Skeletal muscle satellite cell (primary cell): ENCODE measurements at regions not wholly inside any gene's neighbourhood (a gene's known extent, or its start where the extent isn't known, plus 50 kb on each side); places are given as distances from the start of the nearest gene placed in this dataset.
"Not testable (repeated sequence)": the region's sequence is repeated elsewhere in the genome, so short reads cannot be mapped to it uniquely, and the experiment has no call there.

ENCODE experiments used
- H3K27me3 ChIP-seq: 2 replicates; pipeline ENCODE4 v1.7.0; 2013; ENCODE audit warnings: low read length; ENCODE audit not compliant: control insufficient read depth, insufficient read depth
- H3K36me3 ChIP-seq: 2 replicates; pipeline ENCODE4 v1.7.0; 2013; ENCODE audit warnings: mild to moderate bottlenecking, control low read depth, low read length; ENCODE audit not compliant: insufficient read depth
- H3K4me1 ChIP-seq: 2 replicates; pipeline ENCODE4 v1.7.0; 2013; ENCODE audit warnings: low read length; ENCODE audit not compliant: control insufficient read depth, insufficient read depth
- H3K4me2 ChIP-seq: 2 replicates; pipeline ENCODE4 v1.7.0; 2013; ENCODE audit warnings: mild to moderate bottlenecking, low read length
- H3K4me3 ChIP-seq: 2 replicates; pipeline ENCODE4 v1.7.0; 2013; ENCODE audit warnings: low read length
- H3K9ac ChIP-seq: 2 replicates; pipeline ENCODE4 v1.7.0; 2013; ENCODE audit warnings: mild to moderate bottlenecking, low read depth, low read length, moderate library complexity
- H3K9me3 ChIP-seq: replicated peaks from 2 replicates; pipeline ENCODE4 v1.7.0; 2013; ENCODE audit warnings: mild to moderate bottlenecking, control low read depth, low read length

- H3K9me3 ChIP-seq, result peaks cover 2% of the 10 kb centered on the region
- no peak overlapping the region for H3K9ac ChIP-seq
- no peaks in the 10 kb centered on the region for H3K36me3 ChIP-seq
- no peaks in the 10 kb centered on the region for H3K27me3 ChIP-seq
- no peak overlapping the region for H3K4me3 ChIP-seq
- H3K4me1 ChIP-seq, result no peaks in the 10 kb centered on the region
- no peak overlapping the region for H3K4me2 ChIP-seq
These were observed 863.9 kb downstream of the STPG2 start for GRCh38 chr4:97279391-97279790.

- no peak overlapping the region for H3K4me2 ChIP-seq
- no peaks in the 10 kb centered on the region for H3K36me3 ChIP-seq
- H3K4me1 ChIP-seq, result no peaks in the 10 kb centered on the region
- no peak overlapping the region for H3K9ac ChIP-seq
- H3K9me3 ChIP-seq, result no peaks in the 10 kb centered on the region
- H3K27me3 ChIP-seq, result no peaks in the 10 kb centered on the region
- H3K4me3 ChIP-seq, result no peak overlapping the region
These were observed 842.7 kb downstream of the STPG2 start for GRCh38 chr4:97300561-97300960.

GRCh38 chr4:97305351-97305750, 837.9 kb downstream of the STPG2 start:
- no peak overlapping the region for H3K4me2 ChIP-seq
- no peak overlapping the region for H3K9ac ChIP-seq
- H3K9me3 ChIP-seq, result no peaks in the 10 kb centered on the region
- H3K36me3 ChIP-seq, result no peaks in the 10 kb centered on the region
- no peaks in the 10 kb centered on the region for H3K4me1 ChIP-seq
- H3K27me3 ChIP-seq, result no peaks in the 10 kb centered on the region
- H3K4me3 ChIP-seq, result no peak overlapping the region

DNA sequence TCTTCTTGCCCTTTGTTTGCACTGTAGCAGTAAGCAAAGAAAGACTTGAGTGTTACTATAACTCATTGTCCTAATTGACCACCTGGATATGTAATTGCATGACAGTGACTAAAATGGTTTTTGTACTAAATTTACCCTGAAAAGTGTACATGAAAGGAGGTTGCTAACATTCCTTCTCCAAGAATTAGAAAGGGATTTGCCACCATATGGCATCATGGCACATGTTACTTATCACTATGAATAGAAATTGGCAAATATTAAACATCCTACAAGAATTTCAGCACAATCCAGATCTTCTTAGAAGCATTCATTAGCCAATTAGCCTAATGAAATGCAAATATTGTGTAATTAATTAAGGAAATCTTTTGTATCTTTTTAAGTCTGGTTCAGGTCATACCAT, 834.2 kb downstream of the STPG2 start:
- no peaks in the 10 kb centered on the region for H3K4me1 ChIP-seq

DNA sequence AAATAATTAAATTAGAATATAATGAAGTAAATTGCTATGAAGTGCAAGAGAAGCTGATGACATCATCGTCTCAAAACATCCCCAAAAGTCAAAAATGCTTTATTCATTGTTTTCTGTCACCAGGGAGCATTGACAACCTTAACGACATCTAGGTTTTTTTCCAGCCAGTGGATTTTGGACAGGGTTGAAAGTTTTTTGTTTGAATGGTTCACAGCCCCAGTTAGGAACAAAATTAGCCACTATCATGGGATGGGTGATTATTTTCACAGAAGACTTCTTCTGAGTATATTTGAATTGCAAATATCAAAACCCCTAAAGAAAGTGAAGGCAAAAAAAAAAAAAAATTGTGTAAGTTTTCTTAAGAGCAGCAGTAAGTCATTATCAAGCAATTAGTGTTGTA, 826.1 kb downstream of the STPG2 start:
- Histone ChIP-seq H3K4me3 (no peak overlapping the region), H3K9me3 (peaks cover 2% of the 10 kb centered on the region), H3K4me1 (no peaks in the 10 kb centered on the region), H3K36me3 (no peaks in the 10 kb centered on the region), H3K9ac (no peak overlapping the region), H3K27me3 (no peaks in the 10 kb centered on the region), H3K4me2 (no peak overlapping the region)

More for the DNA sequence above, 834.2 kb downstream of the STPG2 start:
- Histone ChIP-seq H3K4me2 (no peak overlapping the region), H3K4me3 (no peak overlapping the region), H3K9ac (no peak overlapping the region), H3K9me3 (no peaks in the 10 kb centered on the region), H3K27me3 (no peaks in the 10 kb centered on the region), H3K36me3 (no peaks in the 10 kb centered on the region)

- no peak overlapping the region for H3K4me3 ChIP-seq
- H3K27me3 ChIP-seq, result no peaks in the 10 kb centered on the region
- H3K36me3 ChIP-seq, result no peaks in the 10 kb centered on the region
- H3K4me1 ChIP-seq, result no peaks in the 10 kb centered on the region
- H3K9me3 ChIP-seq, result peaks cover 2% of the 10 kb centered on the region
- H3K4me2 ChIP-seq, result no peak overlapping the region
- H3K9ac ChIP-seq, result no peak overlapping the region
These were observed 825.6 kb downstream of the STPG2 start for GRCh38 chr4:97317671-97318070.

DNA sequence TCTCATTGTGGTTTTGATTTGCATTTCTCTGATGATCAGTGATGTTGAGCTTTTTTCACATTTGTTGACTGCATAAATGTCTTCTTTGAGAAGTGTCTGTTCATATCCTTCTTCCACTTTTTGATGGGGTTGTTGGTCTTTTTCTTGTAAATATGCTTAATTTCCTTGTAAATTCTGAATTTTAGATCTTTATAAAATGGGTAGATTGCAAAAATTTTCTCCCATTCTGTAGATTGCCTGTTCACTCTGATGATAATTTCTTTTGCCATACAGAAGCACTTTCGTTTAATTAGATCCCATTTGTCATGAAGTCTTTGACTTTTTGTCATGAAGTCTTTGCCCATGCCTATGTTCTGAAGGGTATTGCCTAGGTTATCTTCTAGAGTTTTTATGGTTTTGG, 817.5 kb downstream of the STPG2 start:
- H3K9me3 ChIP-seq, result not testable (repeated sequence)

GRCh38 chr4:97330917-97331316, 812.4 kb downstream of the STPG2 start:
- Histone ChIP-seq H3K4me2 (no peak overlapping the region), H3K4me1 (no peaks in the 10 kb centered on the region), H3K27me3 (no peaks in the 10 kb centered on the region), H3K9me3 (no peaks in the 10 kb centered on the region), H3K4me3 (no peak overlapping the region), H3K36me3 (no peaks in the 10 kb centered on the region), H3K9ac (no peak overlapping the region)

More for the DNA sequence above, 817.5 kb downstream of the STPG2 start:
- not testable (repeated sequence) for H3K27me3 ChIP-seq, H3K4me1 ChIP-seq, H3K9ac ChIP-seq, H3K4me3 ChIP-seq, H3K36me3 ChIP-seq, H3K4me2 ChIP-seq

GRCh38 chr4:97334348-97334747, 808.9 kb downstream of the STPG2 start:
- Histone ChIP-seq H3K9ac (no peak overlapping the region), H3K4me1 (no peaks in the 10 kb centered on the region), H3K4me2 (no peak overlapping the region), H3K4me3 (no peak overlapping the region), H3K9me3 (no peaks in the 10 kb centered on the region), H3K36me3 (no peaks in the 10 kb centered on the region), H3K27me3 (no peaks in the 10 kb centered on the region)

DNA sequence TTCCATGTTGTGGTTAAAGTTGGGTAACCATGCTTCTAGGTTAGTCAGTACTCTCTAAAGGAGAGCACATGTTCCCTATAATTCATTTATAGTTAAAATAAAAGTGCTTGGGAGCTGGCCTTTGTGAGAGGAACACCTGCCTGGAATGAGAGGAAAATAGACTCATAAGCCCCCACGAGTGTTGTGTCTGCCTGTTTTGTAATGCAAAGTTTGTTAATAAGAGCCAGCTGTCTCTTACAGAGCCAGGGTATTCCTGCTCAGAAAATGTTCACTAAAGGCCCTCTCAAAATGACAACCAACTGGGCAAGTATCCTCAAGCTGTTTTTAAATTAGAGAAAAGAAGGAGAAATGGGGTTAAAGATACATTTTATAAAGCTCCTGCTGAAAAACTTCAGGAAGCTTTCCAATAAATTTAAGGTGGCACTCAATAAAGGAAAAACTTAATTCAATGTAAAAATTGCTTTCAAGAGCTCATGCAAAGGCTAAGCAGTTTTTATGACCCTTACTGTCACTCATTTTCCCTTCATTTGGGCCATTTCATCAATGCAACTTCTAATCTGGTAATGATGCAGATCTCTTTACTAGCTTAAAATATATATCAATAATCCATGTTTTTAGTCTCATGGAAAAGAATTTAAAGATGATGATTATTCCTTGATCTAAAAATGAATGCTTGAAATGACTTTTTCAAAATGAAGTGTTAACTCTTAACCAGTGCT, 793.6 kb downstream of the STPG2 start:
- Histone ChIP-seq H3K9me3 (no peaks in the 10 kb centered on the region), H3K4me1 (no peaks in the 10 kb centered on the region), H3K27me3 (no peaks in the 10 kb centered on the region), H3K4me3 (no peak overlapping the region), H3K36me3 (no peaks in the 10 kb centered on the region), H3K9ac (no peak overlapping the region), H3K4me2 (no peak overlapping the region)

DNA sequence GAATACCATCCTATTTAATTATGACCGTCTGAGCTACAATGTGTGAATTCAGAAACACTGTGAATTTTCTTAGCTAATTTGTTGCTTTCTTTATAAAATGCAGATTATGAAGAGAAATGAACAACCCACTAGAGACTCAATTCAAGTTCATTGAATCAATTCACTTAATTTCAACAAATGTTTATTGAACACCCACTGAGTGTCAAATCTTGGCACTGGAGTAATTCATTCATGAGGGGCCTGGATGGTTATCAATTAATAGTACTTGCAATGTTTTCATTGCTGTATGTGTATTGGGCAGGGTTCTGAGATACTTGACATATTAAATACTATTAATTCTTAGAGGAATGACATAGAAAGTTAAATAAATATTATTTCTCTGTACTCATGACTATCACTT, 789.4 kb downstream of the STPG2 start:
- H3K4me3 ChIP-seq, result no peak overlapping the region
- H3K4me1 ChIP-seq, result no peaks in the 10 kb centered on the region
- no peaks in the 10 kb centered on the region for H3K27me3 ChIP-seq
- no peaks in the 10 kb centered on the region for H3K9me3 ChIP-seq
- H3K9ac ChIP-seq, result no peak overlapping the region
- no peaks in the 10 kb centered on the region for H3K36me3 ChIP-seq
- no peak overlapping the region for H3K4me2 ChIP-seq

DNA sequence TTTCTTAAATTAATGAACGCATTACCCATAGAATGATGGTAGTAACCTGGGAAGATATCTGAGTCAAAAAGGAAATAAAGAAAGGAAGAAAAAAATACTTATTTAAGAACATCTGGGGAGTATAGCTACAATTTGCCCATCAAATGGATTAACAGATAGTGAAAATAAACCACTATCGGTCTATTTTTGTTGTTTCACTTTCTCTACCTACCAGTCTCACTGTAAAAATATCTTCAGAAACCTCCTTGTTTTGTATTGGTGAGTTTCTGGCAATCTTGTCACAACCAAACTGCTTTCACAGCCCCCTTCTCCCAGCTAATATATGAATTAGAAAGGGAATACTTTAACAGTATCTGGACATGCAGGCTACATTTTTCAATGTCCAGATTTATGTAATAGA, 783.5 kb downstream of the STPG2 start:
- Histone ChIP-seq H3K27me3 (no peaks in the 10 kb centered on the region), H3K4me1 (no peaks in the 10 kb centered on the region), H3K9me3 (no peaks in the 10 kb centered on the region), H3K4me2 (no peak overlapping the region), H3K9ac (no peak overlapping the region), H3K36me3 (no peaks in the 10 kb centered on the region), H3K4me3 (no peak overlapping the region)
